ENCODE measurements at regions not wholly inside any gene's neighbourhood (a gene's known extent, or its start where the extent isn't known, plus 50 kb on each side); places are given as distances from the start of the nearest gene placed in this dataset.

DNA sequence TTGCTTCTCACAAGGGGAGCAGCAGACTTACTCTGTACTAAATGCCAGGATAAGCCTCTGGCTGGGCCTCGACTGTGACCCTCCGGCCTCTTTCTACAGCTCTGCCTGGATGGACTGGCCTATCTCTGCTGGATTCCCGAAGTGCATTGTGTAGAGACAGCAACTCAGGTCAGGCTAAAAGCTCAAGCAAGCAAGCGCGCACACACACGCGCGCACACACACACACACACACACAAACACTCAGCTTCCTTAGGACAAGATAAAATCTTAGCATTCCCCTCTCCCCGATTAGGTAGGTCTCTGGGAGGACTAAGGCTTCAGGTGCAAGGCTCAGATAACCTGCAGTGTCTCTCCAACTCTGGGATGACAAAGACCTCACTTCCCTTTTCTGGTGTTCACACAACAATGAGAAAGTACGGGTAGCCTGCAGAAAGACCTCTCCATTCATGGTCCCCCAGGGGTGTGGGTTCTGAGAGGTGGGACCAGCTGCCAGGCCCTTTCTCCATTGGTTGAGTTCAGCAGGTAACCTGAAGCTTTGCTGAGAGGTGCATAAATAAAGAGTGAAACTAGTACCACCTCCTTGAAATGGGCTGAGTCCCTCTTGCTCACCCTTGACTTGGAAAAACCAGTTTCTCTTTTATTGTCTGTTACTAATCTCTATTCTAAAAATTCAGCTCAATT lies 155.1 kb upstream of the CAMK1G start:
- DNase-seq (no peak), ATAC-seq (no peak)

DNA sequence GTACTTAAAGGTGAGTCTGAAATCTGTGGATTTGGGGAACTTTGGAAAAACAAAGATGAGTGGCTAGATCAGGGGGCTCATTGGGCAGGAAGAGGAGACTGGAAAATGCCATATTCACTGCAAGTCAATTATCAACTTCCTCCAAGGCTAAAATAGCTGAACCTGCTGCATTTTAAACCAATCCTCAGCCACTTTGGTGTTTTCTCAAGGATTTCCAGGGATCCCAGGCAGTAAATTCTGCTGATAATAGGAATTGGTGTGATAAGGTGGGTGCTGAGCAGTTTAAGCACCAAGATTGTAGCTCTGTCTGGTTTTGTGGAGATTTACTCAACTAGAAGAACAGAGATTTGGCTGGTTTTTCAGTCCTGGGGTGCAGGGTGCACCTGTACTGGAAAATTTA lies 153.9 kb upstream of the CAMK1G start:
- no peak for DNase-seq
- no peak for ATAC-seq

DNA sequence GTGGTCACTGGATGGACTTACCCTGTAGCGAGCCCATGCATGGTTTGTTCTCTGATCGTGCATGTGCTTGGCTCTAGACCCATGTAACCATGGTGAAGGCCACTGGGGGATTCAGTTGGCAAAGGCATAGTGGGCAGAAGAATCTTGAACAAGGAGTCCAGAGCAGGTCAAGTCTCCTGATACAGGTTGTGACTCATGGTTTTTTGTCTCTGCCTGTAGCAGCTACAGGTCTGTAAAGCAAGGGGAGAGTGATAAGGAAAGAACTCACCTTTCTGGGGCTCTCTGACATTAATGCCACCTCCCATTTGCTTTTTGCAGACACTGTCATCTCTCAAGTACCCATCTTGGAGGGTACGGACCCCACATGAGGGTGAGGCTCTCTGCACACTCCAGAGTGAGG lies 153.4 kb upstream of the CAMK1G start:
- ATAC-seq (no peak), DNase-seq (no peak)

DNA sequence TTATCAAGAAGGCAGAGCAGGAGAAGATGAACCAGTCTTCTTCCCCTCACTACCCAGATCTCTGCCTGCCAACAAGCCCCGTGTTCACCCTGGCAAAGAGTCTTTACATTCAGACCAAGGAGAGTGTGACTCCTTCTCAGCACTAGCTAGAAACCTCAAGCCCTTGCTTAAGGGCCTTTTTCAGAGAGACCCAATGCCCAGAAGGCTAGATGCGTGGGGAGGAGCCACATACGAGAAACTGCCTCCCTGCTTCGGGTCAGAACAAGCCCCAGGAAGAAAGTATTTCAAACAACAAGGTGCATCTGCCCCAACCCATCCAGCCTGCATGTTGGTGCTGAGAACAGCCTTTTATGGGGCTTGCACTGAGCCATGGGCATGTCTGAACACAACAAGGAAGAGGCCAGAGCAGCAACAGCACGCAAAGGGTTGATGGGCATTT lies 152.7 kb upstream of the CAMK1G start:
- ATAC-seq = no peak
- no peak for DNase-seq

DNA sequence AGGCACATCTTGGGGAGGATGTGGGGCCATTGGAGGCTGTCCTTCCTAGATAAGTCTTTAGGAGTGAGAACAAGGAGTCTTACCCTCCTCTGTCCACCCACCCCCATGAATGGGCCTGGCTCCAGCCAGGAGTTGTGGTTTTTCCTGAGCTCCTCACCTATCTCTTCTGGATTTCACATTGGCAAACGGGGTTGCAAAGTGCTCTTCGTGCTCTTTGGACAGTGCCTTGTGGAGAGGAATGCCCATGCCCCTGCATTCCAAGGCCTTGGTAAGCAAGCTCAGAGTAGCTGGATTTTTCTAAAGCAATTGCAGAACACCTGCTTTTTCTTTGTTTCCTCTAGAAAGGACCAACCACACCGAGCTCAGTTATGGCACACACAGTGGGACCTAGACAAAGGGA lies 152.1 kb upstream of the CAMK1G start:
- ATAC-seq (no peak), DNase-seq (no peak)

DNA sequence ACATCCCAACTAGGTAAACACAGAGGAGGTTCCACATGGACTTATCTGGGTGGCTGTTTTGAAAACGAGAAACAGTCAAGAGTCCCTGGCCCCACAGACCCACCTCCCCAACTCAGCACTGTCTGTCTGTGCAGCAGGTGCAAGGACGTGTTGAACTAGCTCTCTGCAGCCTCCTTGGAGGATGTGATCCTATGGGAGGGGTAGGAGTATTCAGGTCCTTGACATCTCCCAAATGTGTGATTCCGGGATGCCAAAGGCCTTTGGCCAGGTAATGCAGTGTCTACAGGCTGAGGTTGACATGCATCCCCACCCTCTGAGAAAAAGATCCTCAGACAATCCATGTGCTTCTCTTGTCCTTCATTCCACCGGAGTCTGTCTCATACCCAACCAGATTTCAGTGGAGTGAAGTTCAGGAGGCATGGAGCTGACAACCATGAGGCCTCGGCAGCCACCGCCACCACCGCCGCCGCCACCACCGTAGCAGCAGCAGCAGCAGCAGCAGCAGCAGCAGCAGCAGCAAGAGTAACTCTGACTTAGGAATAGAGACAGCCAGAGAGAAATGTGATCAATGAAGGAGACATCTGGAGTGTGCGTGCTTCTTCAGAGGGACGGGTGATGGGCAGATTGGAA lies 151.6 kb upstream of the CAMK1G start:
- no peak for ATAC-seq
- DNase-seq = no peak

DNA sequence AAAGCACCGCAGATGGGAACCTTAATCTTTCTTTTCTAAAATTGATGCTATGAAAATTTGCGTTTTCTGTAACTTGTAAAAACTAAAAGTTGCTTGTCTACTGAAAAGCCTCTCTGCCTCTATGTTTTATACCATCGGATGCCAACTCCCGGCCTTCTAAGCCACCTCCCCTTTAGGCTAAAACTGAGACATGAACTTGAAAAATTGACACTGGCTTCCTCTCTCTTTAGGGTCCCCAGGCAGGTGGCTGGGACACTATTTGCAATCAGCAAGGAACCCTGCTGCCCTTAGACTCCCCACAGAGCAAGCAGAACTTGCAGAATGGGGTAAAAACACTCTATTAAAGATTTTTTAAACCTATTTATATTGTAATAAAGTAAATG lies 151.1 kb upstream of the CAMK1G start:
- no peak for DNase-seq

DNA sequence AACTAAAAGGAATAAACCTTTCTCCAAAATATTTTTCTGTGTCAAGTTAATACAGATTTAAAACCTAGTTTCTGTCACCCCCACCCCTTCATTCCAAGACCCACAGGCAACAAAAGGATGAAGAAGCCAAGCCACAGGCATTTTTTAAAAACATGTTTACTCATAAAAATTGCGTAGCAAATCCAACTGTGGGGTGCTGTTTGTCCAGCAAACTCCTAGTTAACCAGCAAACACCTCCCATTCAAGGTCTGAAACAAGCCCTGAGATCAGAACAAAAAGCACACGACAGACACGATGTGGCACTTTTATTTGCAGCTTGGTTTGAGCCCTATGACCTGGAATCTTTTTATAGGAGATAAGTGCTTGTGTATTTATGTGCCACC lies 149.9 kb upstream of the CAMK1G start:
- ATAC-seq = no peak
- no peak for DNase-seq

More for the DNA sequence above, 151.1 kb upstream of the CAMK1G start:
- ATAC-seq = no peak

DNA sequence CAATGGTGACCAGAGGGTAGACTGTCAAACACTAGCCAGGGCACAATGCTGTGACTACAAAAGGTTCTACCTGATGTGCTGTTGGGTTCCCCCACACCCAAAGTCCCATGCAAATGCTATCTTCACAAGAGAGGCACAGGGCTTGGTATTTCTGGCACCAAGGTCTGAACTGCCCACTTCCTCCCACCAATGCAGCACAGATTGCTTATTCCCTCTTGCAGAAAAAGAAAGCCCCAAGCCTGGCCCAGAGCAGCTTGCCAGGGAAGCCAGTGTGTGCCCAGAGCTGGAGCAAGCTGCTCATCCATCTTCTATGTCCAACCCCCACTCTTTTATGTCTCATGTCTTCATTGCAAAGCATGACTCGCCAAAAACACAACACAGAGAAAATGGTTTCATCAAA lies 149.4 kb upstream of the CAMK1G start:
- DNase-seq (no peak), ATAC-seq (no peak)

DNA sequence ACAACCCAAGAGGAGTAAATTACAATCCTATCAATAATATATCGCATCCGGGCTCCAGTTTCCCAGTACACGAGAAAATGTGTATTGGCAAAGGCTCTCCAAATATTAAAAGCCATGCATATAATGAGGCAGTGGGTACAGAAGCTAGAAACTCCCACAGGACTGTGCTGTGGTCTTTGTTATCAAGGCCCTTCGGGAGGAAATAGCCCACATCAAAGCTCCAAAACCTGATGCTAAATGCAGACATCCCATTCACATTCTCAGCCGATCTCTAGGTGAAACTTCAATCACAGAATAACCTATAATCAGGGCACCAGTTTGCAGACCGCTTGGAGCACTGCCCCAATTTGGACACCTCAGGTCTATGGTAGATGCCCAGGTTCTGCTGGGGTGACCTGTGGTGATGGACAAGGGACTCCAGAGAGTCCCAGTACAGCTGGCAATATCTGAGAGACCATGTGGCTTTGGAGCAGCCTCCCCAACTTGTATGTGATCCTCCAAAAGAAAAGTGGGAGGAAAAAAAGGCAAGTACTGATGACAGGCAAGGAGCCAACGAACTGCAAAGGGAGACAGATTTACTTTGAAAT lies 148.8 kb upstream of the CAMK1G start:
- ATAC-seq = no peak
- DNase-seq = no peak

DNA sequence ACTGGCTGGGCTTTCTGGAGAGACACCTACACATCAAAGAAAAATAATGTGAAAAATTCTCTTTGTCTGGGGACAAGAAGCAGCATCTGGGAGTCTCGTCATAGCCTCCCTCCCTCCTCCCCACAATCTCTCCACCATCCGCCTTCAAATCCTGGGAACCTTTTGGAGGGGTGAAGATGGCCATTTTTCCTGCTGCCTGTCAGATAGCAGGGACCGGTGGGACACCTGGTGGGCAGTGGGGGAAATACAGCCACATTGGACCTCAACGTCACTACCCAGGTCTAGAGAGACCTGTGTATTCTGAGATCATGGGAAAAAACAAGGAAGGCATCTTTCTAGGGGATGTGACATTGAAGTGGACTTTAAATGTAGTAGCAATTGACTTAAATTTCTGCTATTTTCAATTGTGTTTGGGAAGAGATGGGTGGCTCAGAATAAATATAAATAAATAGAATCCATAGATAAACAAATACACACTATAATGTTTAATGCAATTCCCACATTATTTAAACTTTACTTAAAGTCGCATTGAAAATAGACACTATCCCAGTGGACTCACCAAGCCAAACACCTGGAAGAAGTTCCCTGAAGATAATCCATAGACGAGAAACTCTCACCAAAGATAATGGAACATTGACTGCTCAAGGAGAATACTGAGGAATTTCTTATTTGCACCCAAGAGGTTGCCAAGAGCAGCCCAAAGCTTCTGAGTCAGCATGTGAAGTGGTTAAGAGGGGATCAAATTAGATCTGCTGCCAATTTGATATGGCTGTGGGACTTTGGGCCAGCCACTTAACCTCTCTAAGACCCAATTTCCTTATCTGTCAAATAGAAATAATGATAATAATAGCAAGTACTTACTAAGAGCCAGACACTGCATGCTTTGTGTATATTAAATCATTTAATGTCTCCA lies 147.6 kb upstream of the CAMK1G start:
- DNase-seq = peak; percentile 64
- peak; percentile 52 for ATAC-seq

DNA sequence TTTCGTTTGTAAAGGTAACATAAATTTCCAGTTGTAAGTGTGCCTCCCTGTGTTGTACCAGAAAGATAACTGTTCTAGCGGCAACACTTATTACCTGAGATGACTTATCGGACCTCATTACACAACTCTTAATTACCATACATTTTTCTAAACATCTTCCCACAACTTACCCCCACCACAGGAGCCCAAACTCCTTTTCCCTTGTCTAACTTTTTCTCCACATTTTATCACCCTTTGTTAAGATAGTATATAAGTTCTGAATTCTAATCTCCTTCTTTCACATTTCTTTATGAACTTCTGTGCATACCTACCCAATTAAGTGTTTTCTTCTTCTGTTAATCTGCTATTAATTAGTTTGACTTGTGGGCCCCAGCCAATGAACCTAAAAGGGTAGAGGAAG lies 143.7 kb upstream of the CAMK1G start:
- DNase-seq (no peak), ATAC-seq (no peak)

DNA sequence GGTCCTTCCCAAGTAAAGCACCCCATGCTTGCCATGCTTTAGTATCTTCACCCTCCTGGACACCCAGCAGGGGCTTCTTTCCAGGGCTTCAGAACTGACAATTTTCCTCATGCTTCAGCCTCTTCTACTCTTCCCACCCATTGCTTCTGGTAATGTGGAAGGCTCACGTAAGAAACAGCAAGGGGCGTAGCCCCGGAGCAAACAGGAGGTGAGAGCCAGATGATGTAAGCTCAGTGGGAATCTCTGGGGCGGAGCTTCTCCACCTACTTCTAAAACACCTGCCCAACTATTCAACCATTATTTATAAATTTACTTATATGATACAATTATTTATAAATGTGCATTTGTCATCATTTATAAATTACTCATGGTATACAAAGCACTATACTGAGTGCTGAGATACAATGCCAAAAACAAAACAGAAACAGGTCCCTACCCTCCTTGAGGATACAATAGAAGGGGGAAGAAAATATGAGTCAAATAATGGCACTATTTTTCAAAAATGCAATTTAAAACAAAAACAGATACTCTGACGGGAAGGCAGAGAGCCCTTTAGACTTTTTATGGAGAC lies 140.1 kb upstream of the CAMK1G start:
- DNase-seq = no peak
- ATAC-seq = no peak

DNA sequence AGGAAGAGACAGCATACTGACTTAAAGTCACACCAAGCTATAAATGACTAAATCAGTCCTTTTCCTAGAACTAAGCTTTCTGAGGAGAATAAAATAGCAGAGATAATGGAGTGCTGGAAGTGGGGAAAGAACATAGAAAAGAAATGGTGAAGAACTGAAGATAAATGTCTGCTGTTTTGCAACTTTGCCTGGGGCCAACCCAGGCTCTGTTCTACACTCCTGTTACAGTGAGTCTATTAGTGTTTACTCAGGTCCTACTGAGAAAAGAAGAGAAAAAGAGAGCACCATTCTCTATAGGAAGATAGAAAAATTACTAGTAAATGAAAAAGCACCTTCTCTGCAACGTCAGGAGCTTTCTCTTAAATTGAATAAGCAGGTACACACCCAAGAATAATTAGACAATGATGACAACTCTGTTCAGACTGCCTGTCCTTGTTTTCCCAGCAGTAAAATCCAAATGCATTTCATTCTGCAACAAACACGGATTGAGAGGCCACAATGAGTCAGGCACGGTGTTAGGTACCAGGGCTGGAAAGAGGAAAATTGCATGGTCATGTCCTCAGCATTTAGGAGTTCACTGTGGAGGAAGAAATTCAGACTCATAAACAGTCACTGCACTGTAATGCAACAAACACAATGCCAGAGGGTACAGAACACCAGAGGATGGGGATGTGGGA lies 139.4 kb upstream of the CAMK1G start:
- DNase-seq = no peak

DNA sequence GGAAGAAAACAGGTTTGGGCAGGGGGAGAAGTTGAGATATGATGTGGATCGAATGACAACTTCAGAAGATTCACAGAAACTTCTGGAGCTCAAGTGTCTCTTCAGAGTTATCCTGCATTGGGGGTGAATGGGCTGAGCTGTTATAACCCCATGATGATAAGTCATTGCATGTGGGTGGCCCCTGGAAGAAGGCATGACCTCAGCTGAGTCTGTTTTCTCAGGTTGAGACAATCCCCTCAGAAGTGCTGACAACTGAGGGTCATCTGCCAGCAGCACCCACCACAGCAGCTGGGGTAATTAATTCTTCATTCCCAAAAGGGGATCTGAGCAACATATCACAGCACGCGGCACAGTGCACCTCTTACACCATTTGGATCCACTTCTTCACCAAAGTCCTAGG lies 138.6 kb upstream of the CAMK1G start:
- ATAC-seq (no peak), DNase-seq (no peak)

More for the DNA sequence above, 139.4 kb upstream of the CAMK1G start:
- ATAC-seq = no peak

DNA sequence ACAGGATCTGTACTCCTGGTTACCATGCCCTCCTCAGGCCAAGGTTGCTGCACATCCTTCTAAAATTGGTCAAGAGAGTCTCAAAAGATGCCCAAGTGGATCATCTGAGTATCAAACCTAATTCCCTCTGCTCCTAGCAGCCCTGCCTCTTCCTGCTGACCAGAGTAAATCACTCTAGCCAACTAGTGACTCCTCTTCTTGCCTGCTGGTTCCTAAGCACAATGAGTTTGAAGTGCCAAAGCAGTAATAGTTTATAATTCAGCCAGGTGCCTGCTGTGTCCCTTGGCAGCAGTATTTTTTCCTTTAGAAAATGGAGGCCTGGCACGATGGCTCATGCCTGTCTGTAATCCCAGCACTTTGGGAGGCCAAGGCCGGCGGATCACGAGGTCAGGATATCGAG lies 137.9 kb upstream of the CAMK1G start:
- ATAC-seq (no peak), DNase-seq (no peak)

DNA sequence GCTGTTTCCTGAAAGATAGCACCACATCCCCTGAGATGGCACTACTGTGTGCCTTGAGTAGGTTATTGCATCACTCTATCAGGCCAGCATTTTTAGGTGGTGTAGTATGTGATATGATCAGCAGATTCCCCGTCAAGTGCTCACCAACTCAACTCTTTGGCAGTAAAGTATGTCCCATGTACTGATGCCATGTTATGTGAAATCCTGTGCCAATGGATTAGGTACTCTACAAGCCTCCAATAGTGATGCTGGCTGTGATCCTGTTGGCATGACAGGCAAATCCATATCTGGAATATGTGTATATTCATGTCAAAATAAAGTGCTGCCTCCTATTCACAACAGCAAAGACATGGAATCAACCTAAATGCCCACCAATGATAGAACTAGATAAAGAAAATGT lies 137.2 kb upstream of the CAMK1G start:
- no peak for ATAC-seq
- DNase-seq = no peak

DNA sequence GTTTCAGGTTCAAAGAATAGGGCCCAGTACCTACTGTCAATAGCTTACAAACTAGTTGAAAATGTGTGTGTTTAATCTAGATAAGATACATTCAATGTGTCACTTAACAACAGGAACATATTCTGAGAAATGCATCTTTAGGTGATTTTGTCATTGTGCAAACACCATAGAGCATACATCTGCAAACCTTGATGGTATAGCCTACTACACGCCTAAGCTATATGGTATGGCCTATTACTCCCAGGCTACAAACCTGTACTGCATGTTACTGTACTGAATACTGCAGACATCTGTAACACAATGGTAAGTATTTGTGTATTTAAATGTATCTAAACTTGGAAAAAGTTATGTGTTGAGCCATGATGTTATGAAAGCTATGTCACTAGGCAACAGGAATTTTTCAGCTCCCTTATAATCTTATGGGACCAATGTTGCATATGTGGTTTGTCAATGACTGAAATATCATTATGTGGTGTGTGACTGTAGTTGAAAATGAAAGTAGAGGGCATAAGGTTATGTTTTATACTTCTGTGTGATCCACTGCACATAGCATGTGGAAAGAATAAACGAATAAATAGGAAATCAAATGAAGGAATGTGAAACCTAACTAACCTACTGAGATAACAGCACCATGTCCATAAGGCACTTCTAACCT lies 129.0 kb upstream of the CAMK1G start:
- ATAC-seq = peak; percentile 48
- DNase-seq = no peak

DNA sequence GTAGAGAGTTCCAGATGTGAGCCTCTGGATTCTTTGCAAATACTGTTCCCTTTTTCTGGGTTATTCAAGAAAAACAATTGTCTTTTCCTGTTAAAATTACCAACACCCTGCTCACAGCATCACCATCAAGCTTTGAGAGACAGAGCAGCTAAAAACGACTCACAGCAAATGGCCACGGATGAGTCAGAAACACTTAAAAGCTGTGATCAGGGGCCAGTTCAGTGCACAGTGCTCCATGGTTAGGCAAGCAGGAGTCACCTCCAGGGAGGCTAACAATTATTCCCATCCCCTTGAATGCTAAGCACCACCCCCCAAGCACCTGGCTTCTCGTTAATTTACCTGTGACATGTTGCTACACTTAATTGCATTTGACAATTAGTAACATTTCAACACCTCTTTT lies 128.4 kb upstream of the CAMK1G start:
- DNase-seq (no peak), ATAC-seq (peak; percentile 75)

DNA sequence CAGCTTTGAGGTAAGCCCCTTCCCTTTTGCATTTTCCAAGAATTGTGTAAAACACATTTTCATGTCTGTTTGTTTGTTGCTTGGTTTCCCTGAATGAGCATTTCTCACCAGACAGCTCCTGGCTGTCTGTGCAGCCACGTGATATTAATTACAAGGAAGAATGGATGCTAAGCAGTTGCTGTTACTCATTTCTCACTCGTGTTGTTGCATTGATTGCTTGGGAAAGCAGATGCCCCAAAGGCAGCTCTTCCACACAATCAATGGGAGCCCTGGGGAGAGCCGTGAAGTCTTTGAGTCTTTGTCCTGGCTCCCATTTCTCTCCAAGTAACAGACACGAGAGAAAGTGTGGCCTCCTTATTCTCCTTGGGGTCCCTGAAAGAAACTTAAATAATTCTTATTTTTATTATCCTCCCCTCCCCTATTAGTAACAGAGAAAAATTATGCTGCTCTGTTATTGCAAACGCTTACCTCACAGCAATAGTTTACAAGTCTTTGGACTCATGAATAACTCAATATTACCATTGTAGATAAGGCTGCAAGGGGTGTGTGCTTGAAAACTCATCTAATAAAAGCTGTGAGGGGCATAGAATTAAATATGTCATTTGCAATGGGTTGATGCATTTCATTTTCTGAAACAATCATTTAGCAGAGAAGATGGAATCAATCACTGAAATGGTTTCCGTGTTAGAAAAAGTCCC lies 127.7 kb upstream of the CAMK1G start:
- ATAC-seq = no peak
- no peak for DNase-seq

DNA sequence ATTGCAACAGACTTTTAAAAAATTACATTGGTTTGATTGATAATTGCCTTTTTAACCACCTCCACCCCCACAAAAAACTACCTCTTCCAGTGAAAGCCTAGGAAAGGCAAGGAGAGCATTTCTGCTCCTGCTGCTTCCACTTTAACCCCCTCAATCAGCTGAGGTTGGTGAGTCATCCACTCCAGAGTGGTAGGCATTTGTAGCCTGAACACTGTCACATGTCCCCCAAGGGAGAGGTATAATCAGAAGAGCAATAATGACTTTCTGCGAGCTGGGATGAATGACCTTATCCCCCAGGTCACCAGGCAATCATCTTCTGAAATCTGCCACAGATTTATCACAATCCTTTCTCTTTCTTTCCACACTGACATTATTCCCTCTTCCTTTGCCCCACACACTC lies 126.6 kb upstream of the CAMK1G start:
- DNase-seq (no peak), ATAC-seq (no peak)
